ENCODE measurements at regions not wholly inside any gene's neighbourhood (a gene's known extent, or its start where the extent isn't known, plus 50 kb on each side); places are given as distances from the start of the nearest gene placed in this dataset.

- Histone ChIP-seq H3K36me3 (ENCODE audit: control insufficient read depth in 2 of 2, insufficient read depth in 1 of 2, low read length in 2 of 2) (no peaks in the 10 kb centered on the region), H3K4me3 (ENCODE audit: low read depth, low read length) (no peak overlapping the region), H3K4me1 (ENCODE audit: control insufficient read depth, insufficient read depth, low read length) (no peaks in the 10 kb centered on the region), H3K27ac (ENCODE audit: extremely low read depth, low read depth, low read length) (no peak overlapping the region), H3K9me3 (ENCODE audit: control insufficient read depth, insufficient read depth, low read depth, low read length) (no peaks in the 10 kb centered on the region)
- no peak for TF ChIP-seq ZNF19 (tag by site-specific recombination; IDR thresholded peaks at IDR 0.05; ENCODE audit: low read depth)
- no peak for TF ChIP-seq ZNF600 (tag by site-specific recombination; IDR thresholded peaks at IDR 0.05)
- no peak for TF ChIP-seq ZBTB17 (tag by site-specific recombination; IDR thresholded peaks at IDR 0.05)
- TF ChIP-seq PRDM1 (tag by site-specific recombination; IDR thresholded peaks at IDR 0.05): no peak
- no peak for TF ChIP-seq ZNF398 (tag by site-specific recombination; IDR thresholded peaks at IDR 0.05)
- no peak for TF ChIP-seq HOXD13 (CRISPR knock-in tag; IDR thresholded peaks at IDR 0.05; ENCODE audit: borderline replicate concordance)
- TF ChIP-seq ZIC2 (tag by site-specific recombination; IDR thresholded peaks at IDR 0.05): no peak
- no peak for TF ChIP-seq ZNF221 (tag by site-specific recombination; IDR thresholded peaks at IDR 0.05; ENCODE audit: borderline replicate concordance)
- no peak for TF ChIP-seq ZNF777 (tag by site-specific recombination; IDR thresholded peaks at IDR 0.05; ENCODE audit: borderline replicate concordance)
- TF ChIP-seq YY2 (tag by site-specific recombination; IDR thresholded peaks at IDR 0.05): no peak
- TF ChIP-seq ZSCAN30 (tag by site-specific recombination; IDR thresholded peaks at IDR 0.05): no peak
- TF ChIP-seq BCL11A (tag by site-specific recombination; IDR thresholded peaks at IDR 0.05; ENCODE audit: low read depth): no peak
- no peak for TF ChIP-seq ZNF707 (tag by site-specific recombination; IDR thresholded peaks at IDR 0.05)
- no peak for TF ChIP-seq ZEB2 (tag by site-specific recombination; IDR thresholded peaks at IDR 0.05)
- CTCF ChIA-PET: no interaction called here
- POLR2A ChIA-PET: no interaction called here
Measured at GRCh38 chr3:164477403-164477802, 600.9 kb downstream of the SI start.

GRCh38 chr3:164476631-164477030 is 601.7 kb downstream of the SI start:
- ChIA-PET CTCF (no interaction called here), POLR2A (no interaction called here)
- no peak overlapping the region for H3K4me3 ChIP-seq (ENCODE audit: low read depth, low read length)
- TF ChIP-seq ZNF785 (tag by site-specific recombination; IDR thresholded peaks at IDR 0.05) (no peak), KLF7 (tag by site-specific recombination; IDR thresholded peaks at IDR 0.05; ENCODE audit: borderline replicate concordance) (no peak), ZBTB26 (tag by site-specific recombination; optimal IDR thresholded peaks at IDR 0.05) (no peak), EGR2 (tag by site-specific recombination; IDR thresholded peaks at IDR 0.05; ENCODE audit: low read depth) (no peak), GLI4 (tag by site-specific recombination; IDR thresholded peaks at IDR 0.05) (no peak), ZIC2 (tag by site-specific recombination; IDR thresholded peaks at IDR 0.05) (no peak), ZNF843 (tag by site-specific recombination; IDR thresholded peaks at IDR 0.05) (no peak), ZBTB48 (tag by site-specific recombination; IDR thresholded peaks at IDR 0.05) (no peak), ZNF10 (tag by site-specific recombination; IDR thresholded peaks at IDR 0.05) (no peak), ZNF768 (tag by site-specific recombination; IDR thresholded peaks at IDR 0.05) (no peak), ZFP69B (tag by site-specific recombination; IDR thresholded peaks at IDR 0.05) (no peak), ZNF701 (tag by site-specific recombination; IDR thresholded peaks at IDR 0.05) (no peak), ZNF350 (tag by site-specific recombination; IDR thresholded peaks at IDR 0.05) (no peak), ZNF416 (tag by site-specific recombination; IDR thresholded peaks at IDR 0.05) (no peak), ZNF488 (tag by site-specific recombination; IDR thresholded peaks at IDR 0.05) (no peak), SCRT1 (tag by site-specific recombination; IDR thresholded peaks at IDR 0.05; ENCODE audit: borderline replicate concordance) (no peak), ZNF169 (tag by site-specific recombination; IDR thresholded peaks at IDR 0.05) (no peak), ZNF433 (tag by site-specific recombination; IDR thresholded peaks at IDR 0.05; ENCODE audit: low read depth) (no peak)
- H3K27ac ChIP-seq (ENCODE audit: extremely low read depth, low read depth, low read length): no peak overlapping the region
- H3K4me1 ChIP-seq (ENCODE audit: control insufficient read depth, insufficient read depth, low read length): no peaks in the 10 kb centered on the region
- H3K36me3 ChIP-seq (ENCODE audit: control insufficient read depth in 2 of 2, insufficient read depth in 1 of 2, low read length in 2 of 2): no peaks in the 10 kb centered on the region
- no peaks in the 10 kb centered on the region for H3K9me3 ChIP-seq (ENCODE audit: control insufficient read depth, insufficient read depth, low read depth, low read length)

Measured in HEK293 (cell line).